Ishikawa (cell line): ENCODE measurements at regions not wholly inside any gene's neighbourhood (a gene's known extent, or its start where the extent isn't known, plus 50 kb on each side); places are given as distances from the start of the nearest gene placed in this dataset.
A peak's percentile ranks its signal among the peaks of the same experiment; 100 is the strongest.

Experiments
- CEBPB ChIP-seq: IDR thresholded peaks from 2 replicates; pipeline ENCODE4 v1.6.1; 2012
- CREB1 ChIP-seq: IDR thresholded peaks from 2 replicates; pipeline ENCODE4 v1.6.1; 2012; ENCODE audit warnings: low read depth
- EGR1 ChIP-seq: IDR thresholded peaks from 2 replicates; pipeline ENCODE4 v1.6.1; 2012
- EP300 ChIP-seq: IDR thresholded peaks from 2 replicates; pipeline ENCODE4 v1.6.1; 2012; ENCODE audit warnings: borderline replicate concordance
- FOXM1 ChIP-seq: IDR thresholded peaks from 2 replicates; pipeline ENCODE4 v1.6.1; 2012; ENCODE audit warnings: low read depth, borderline replicate concordance
- NFIC ChIP-seq: IDR thresholded peaks from 2 replicates; pipeline ENCODE4 v1.6.1; 2012
- RAD21 ChIP-seq: IDR thresholded peaks from 2 replicates; pipeline ENCODE4 v1.6.1; 2012; ENCODE audit warnings: low read depth
- TAF1 ChIP-seq: IDR thresholded peaks from 2 replicates; pipeline ENCODE4 v1.6.1; 2012; ENCODE audit warnings: low read depth, mild to moderate bottlenecking
- TCF12 ChIP-seq: IDR thresholded peaks from 2 replicates; pipeline ENCODE4 v1.6.1; 2012; ENCODE audit warnings: low read depth
- TEAD4 ChIP-seq: IDR thresholded peaks from 2 replicates; pipeline ENCODE4 v1.6.1; 2012
- YY1 ChIP-seq: IDR thresholded peaks from 2 replicates; pipeline ENCODE4 v1.6.1; 2012; ENCODE audit warnings: low read depth
- ZBTB7A ChIP-seq: IDR thresholded peaks from 2 replicates; pipeline ENCODE4 v1.6.1; 2012; ENCODE audit warnings: low read depth
- TF ChIP-seq, protein P1 (sequence below): IDR thresholded peaks from 2 replicates; pipeline ENCODE4 v1.6.1; 2012
- TF ChIP-seq, protein P2 (sequence below): IDR thresholded peaks from 2 replicates; pipeline ENCODE4 v1.6.1; 2012
- TF ChIP-seq, protein P3 (sequence below): IDR thresholded peaks from 2 replicates; pipeline ENCODE4 v1.6.1; 2012; ENCODE audit warnings: low read depth, mild to moderate bottlenecking

DNA sequence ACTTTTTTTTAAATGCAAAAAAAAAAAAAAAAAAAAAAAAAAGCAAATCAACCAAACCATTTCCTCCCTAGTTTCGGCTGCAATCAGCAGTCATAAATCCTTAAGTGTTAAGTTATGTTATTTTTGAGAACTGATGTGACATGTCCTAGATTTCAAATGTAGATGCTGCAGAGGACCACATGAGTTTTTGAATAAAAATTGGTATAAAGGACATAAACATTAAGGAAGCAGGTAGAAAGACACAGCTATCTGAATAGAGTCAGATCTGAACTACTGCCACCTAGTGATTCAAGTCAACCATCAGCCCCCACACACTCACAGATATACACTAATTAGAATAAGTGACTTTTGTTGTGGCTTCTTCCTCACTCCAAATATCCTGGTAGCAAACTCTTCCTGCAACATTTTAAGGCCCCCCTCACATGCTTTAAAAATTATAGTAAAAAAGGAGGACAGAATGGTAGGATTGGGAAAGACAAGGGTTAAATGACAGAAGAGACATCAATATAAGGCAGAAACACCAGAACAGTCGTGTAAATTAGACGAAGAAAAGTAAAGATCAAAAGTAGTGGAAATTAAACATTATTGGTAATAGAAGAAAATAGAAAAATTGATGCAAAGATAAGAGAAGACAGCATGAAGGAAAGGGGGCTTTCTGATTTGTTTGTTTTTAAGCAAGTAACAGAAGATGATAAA is 394.5 kb upstream of the ATP2B1 start:
- TF ChIP-seq RAD21, result peak; percentile 45
- TF ChIP-seq, protein P1, sequence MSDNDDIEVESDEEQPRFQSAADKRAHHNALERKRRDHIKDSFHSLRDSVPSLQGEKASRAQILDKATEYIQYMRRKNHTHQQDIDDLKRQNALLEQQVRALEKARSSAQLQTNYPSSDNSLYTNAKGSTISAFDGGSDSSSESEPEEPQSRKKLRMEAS, result no peak

DNA sequence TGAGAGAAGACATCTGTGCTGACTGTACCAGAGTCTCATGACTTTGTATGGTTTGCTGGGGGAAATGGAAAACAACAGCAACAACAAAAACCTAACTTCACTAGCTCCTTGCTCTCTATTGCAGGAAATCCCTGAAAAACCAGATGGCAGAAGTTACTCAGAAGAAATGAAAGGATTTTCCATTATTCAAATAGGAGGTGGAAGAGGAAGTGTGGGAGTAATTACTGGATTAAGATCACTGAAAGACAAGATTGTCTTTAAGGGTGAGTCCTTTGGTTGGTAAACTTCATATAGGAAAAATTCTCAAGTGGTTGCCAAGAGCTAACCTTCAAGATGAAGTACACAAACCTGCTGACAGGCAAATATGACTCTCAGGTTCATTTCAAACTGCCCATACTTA is 391.9 kb upstream of the ATP2B1 start:
- no peak for TF ChIP-seq NFIC
- TF ChIP-seq, protein P2, sequence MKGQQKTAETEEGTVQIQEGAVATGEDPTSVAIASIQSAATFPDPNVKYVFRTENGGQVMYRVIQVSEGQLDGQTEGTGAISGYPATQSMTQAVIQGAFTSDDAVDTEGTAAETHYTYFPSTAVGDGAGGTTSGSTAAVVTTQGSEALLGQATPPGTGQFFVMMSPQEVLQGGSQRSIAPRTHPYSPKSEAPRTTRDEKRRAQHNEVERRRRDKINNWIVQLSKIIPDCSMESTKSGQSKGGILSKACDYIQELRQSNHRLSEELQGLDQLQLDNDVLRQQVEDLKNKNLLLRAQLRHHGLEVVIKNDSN, result no peak
- TF ChIP-seq ZBTB7A, result no peak
- TF ChIP-seq CEBPB, result no peak
- TF ChIP-seq YY1, result no peak
- TF ChIP-seq, protein P3, sequence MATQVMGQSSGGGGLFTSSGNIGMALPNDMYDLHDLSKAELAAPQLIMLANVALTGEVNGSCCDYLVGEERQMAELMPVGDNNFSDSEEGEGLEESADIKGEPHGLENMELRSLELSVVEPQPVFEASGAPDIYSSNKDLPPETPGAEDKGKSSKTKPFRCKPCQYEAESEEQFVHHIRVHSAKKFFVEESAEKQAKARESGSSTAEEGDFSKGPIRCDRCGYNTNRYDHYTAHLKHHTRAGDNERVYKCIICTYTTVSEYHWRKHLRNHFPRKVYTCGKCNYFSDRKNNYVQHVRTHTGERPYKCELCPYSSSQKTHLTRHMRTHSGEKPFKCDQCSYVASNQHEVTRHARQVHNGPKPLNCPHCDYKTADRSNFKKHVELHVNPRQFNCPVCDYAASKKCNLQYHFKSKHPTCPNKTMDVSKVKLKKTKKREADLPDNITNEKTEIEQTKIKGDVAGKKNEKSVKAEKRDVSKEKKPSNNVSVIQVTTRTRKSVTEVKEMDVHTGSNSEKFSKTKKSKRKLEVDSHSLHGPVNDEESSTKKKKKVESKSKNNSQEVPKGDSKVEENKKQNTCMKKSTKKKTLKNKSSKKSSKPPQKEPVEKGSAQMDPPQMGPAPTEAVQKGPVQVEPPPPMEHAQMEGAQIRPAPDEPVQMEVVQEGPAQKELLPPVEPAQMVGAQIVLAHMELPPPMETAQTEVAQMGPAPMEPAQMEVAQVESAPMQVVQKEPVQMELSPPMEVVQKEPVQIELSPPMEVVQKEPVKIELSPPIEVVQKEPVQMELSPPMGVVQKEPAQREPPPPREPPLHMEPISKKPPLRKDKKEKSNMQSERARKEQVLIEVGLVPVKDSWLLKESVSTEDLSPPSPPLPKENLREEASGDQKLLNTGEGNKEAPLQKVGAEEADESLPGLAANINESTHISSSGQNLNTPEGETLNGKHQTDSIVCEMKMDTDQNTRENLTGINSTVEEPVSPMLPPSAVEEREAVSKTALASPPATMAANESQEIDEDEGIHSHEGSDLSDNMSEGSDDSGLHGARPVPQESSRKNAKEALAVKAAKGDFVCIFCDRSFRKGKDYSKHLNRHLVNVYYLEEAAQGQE, result no peak
- TF ChIP-seq TCF12, result no peak
- TF ChIP-seq TAF1, result no peak
- TF ChIP-seq, protein P1, result no peak
- TF ChIP-seq RAD21, result no peak
- TF ChIP-seq TEAD4, result no peak
- no peak for TF ChIP-seq EP300
- TF ChIP-seq FOXM1, result no peak
- no peak for TF ChIP-seq EGR1
- TF ChIP-seq CREB1, result no peak

DNA sequence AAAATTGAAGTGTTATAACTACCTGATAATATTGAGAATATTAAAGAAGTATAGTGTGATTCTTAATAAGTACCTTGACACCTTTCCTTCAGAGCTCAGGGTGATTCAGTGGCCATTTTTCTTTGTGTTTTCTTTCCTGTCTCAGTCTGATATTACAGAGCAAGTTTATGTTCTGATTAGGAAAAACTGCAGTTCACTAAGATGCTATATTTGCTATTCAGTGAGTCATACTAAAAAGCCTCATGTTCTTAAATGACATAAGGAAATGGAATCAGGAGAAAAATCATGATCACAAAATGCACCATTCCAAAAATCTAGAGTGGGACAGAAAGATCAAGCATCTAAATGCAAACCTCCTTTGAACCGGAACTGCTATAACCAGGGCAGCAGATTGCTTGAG is 390.6 kb upstream of the ATP2B1 start:
- TF ChIP-seq RAD21 (no peak), TEAD4 (no peak), TCF12 (no peak), TAF1 (no peak), CREB1 (no peak), ZBTB7A (no peak), EGR1 (no peak), CEBPB (no peak), YY1 (no peak), NFIC (no peak), FOXM1 (no peak), EP300 (no peak)
- TF ChIP-seq, protein P3, result no peak
- TF ChIP-seq, protein P1, result no peak
- TF ChIP-seq, protein P2, result no peak

DNA sequence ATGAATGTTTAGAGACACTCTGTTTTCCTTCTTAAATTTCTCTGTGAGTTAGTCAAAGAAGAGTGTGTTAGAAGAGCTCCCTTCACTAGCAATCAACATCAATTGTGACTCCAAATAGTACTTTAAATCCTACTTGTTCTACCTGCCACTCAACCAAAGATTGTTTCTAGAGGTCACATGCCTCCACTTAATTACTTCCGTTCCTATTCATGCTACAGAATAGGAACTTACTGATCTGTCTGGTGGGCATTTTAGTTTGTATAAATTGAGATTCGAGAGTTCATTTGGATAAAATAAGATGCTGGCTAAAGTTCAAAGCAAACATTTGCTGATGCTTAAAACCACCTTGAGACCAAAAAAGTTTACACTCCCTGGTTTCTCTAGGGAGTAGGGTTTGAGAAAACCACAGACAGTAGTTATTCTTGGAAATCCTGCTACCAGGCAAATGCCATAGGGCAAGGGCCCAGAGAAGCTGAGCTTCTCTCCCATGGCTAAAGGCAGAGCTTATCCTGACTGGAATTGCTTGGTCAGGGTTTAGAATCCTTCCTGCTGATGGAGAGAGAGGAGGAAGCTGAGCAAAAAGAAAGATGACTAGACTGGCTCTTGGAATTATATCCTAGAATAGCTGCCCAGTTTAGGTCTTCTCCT is 389.6 kb upstream of the ATP2B1 start:
- no peak for TF ChIP-seq EGR1
- TF ChIP-seq EP300, result no peak
- TF ChIP-seq, protein P2, result no peak
- no peak for TF ChIP-seq TAF1
- TF ChIP-seq TEAD4, result no peak
- no peak for TF ChIP-seq ZBTB7A
- TF ChIP-seq TCF12, result no peak
- TF ChIP-seq, protein P3, result no peak
- TF ChIP-seq, protein P1, result no peak
- TF ChIP-seq RAD21, result no peak
